Body of pancreas (tissue), 4 donors: ENCODE measurements at regions not wholly inside any gene's neighbourhood (a gene's known extent, or its start where the extent isn't known, plus 50 kb on each side); places are given as distances from the start of the nearest gene placed in this dataset.

ENCODE experiments used
- CTCF ChIP-seq, 7 experiments: fragments of 450-650 bp in 4 of 7; fragments of 200-600 bp in 3 of 7; sonication (generic) in 3 of 7; IDR thresholded peaks; one replicate each; pipeline ENCODE4 v1.5.1; 2016 to 2019; ENCODE audit warnings: antibody characterized with exemption in 7 of 7
- POLR2A ChIP-seq, 3 donors: fragments of 450-650 bp; IDR thresholded peaks; one replicate each; pipeline ENCODE4 v1.6.1; 2016; ENCODE audit warnings: antibody characterized with exemption in 3 of 3, mild to moderate bottlenecking in 2 of 3

GRCh38 chr3:77915336-77915735, 875.4 kb downstream of the ROBO2 start:
- TF ChIP-seq CTCF (IDR thresholded peaks at IDR 0.05) (no peak), POLR2A (IDR thresholded peaks at IDR 0.05) (no peak)
